Parathyroid adenoma (tissue), 2 donors: ENCODE measurements at regions not wholly inside any gene's neighbourhood (a gene's known extent, or its start where the extent isn't known, plus 50 kb on each side); places are given as distances from the start of the nearest gene placed in this dataset.

Source experiments
- H2AFZ ChIP-seq: fragments of 300-600 bp; sonication (generic); one replicate; pipeline ENCODE4 v1.7.0; 2017; ENCODE audit warnings: antibody characterized with exemption, mild to moderate bottlenecking
- H3K27ac ChIP-seq: fragments of 300-600 bp; sonication (generic); one replicate; pipeline ENCODE4 v1.7.0; 2017
- H3K27me3 ChIP-seq: fragments of 300-600 bp; sonication (generic); one replicate; pipeline ENCODE4 v1.7.0; 2017; ENCODE audit warnings: low read length; ENCODE audit not compliant: control insufficient read depth, insufficient read depth
- H3K36me3 ChIP-seq: fragments of 300-600 bp; sonication (generic); one replicate; pipeline ENCODE4 v1.7.0; 2017; ENCODE audit warnings: low read length; ENCODE audit not compliant: control insufficient read depth, insufficient read depth
- H3K4me1 ChIP-seq: fragments of 300-600 bp; sonication (generic); one replicate; pipeline ENCODE4 v1.7.0; 2017; ENCODE audit warnings: control low read depth
- H3K4me2 ChIP-seq: fragments of 300-600 bp; sonication (generic); one replicate; pipeline ENCODE4 v1.7.0; 2017; ENCODE audit warnings: low read length
- H3K4me3 ChIP-seq: fragments of 300-600 bp; sonication (generic); one replicate; pipeline ENCODE4 v1.7.0; 2017; ENCODE audit warnings: low read depth, low read length
- H3K79me2 ChIP-seq: fragments of 300-600 bp; sonication (generic); one replicate; pipeline ENCODE4 v1.7.0; 2017; ENCODE audit warnings: control low read depth
- H3K9ac ChIP-seq: fragments of 300-600 bp; sonication (generic); one replicate; pipeline ENCODE4 v1.7.0; 2017; ENCODE audit warnings: mild to moderate bottlenecking
- H3K9me3 ChIP-seq: fragments of 300-600 bp; sonication (generic); one replicate; pipeline ENCODE4 v1.7.0; 2017; ENCODE audit warnings: low read length; ENCODE audit not compliant: control insufficient read depth
- TF ChIP-seq, protein P1 (sequence below): fragments of 300-600 bp; sonication (generic); IDR thresholded peaks from one replicate; pipeline ENCODE4 v1.7.0; 2017; ENCODE audit warnings: antibody characterized with exemption, mild to moderate bottlenecking
- donor health status: primary hyperparathyroidism.

- Histone ChIP-seq H3K79me2 (no peaks in the 10 kb centered on the region), H3K4me1 (no peaks in the 10 kb centered on the region), H3K4me2 (no peak overlapping the region), H3K27me3 (no peaks in the 10 kb centered on the region), H3K4me3 (no peak overlapping the region), H3K36me3 (no peaks in the 10 kb centered on the region), H3K9me3 (no peaks in the 10 kb centered on the region), H3K27ac (no peak overlapping the region), H3K9ac (no peak overlapping the region), H2AFZ (no peak overlapping the region)
- TF ChIP-seq, protein P1, sequence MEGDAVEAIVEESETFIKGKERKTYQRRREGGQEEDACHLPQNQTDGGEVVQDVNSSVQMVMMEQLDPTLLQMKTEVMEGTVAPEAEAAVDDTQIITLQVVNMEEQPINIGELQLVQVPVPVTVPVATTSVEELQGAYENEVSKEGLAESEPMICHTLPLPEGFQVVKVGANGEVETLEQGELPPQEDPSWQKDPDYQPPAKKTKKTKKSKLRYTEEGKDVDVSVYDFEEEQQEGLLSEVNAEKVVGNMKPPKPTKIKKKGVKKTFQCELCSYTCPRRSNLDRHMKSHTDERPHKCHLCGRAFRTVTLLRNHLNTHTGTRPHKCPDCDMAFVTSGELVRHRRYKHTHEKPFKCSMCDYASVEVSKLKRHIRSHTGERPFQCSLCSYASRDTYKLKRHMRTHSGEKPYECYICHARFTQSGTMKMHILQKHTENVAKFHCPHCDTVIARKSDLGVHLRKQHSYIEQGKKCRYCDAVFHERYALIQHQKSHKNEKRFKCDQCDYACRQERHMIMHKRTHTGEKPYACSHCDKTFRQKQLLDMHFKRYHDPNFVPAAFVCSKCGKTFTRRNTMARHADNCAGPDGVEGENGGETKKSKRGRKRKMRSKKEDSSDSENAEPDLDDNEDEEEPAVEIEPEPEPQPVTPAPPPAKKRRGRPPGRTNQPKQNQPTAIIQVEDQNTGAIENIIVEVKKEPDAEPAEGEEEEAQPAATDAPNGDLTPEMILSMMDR: no peak
Observed at GRCh38 chr5:125704888-125705287, 718.3 kb upstream of the GRAMD2B start.

DNA sequence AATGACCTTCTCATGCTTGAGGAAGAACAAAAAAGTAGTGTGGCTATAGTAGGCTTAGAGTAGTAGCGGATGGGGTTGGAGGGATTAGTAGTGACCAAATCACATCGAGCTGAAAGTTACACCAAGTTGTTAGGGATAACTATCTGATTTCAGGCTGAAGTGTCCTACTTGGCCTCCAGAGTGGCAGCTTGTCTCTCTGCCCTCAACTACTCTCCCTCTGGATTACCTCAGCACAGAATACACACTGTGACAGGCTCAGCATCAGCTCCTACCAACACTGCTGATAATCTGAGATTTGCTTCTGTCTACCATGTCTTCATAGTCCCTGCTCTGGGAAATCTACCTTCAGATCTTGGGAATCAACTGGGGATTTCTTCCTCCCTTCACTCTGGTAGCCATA, 714.6 kb upstream of the GRAMD2B start:
- Histone ChIP-seq H3K36me3 (no peaks in the 10 kb centered on the region), H3K4me3 (no peak overlapping the region), H2AFZ (no peak overlapping the region), H3K27ac (no peak overlapping the region), H3K4me1 (no peaks in the 10 kb centered on the region), H3K9ac (no peak overlapping the region), H3K4me2 (no peak overlapping the region), H3K9me3 (no peaks in the 10 kb centered on the region), H3K79me2 (no peaks in the 10 kb centered on the region), H3K27me3 (no peaks in the 10 kb centered on the region)
- TF ChIP-seq, protein P1: no peak

DNA sequence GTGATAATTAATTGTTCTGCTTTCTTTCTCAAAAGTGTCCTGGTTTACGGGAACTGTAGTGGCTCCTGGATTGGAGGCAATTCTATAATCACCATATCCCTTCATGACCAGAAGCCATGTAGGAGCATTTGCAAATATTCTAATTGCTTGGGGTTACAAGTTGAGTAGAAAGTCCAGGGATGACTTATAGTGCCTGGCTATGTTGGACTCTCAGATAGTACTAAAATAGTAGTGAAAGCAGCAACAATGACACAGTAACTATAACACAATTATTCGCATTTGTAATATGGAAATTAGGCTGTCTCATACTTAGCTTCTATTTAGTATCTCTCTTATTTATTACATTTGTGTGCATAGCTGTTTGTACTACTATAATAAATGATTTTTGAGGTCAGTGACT, 712.5 kb upstream of the GRAMD2B start:
- Histone ChIP-seq H3K4me2 (no peak overlapping the region), H3K9me3 (no peaks in the 10 kb centered on the region), H3K79me2 (no peaks in the 10 kb centered on the region), H3K4me1 (no peaks in the 10 kb centered on the region), H3K36me3 (no peaks in the 10 kb centered on the region), H3K27ac (no peak overlapping the region), H3K4me3 (no peak overlapping the region), H2AFZ (no peak overlapping the region), H3K9ac (no peak overlapping the region), H3K27me3 (no peaks in the 10 kb centered on the region)
- TF ChIP-seq, protein P1: no peak

DNA sequence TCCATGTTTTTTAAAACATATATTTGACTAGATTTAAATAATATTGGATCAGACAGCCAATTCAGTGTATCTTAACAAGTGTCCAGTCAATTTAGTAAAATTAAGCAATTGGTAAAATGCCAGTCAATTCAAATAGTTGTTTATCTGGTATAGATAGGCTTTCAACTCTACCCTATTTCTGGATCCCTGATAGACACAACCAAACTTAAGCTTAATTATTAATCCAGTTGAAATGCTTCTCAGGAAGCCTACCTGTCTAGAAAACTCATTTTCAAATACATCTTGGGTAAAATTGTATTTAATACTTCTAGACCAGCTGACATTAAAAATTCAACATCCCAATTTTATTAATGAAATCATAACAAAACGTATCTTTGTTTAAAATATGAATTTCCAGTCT, 710.8 kb upstream of the GRAMD2B start:
- Histone ChIP-seq H3K4me3 (no peak overlapping the region), H3K4me2 (no peak overlapping the region), H3K27ac (no peak overlapping the region), H3K9me3 (no peaks in the 10 kb centered on the region), H2AFZ (no peak overlapping the region), H3K27me3 (no peaks in the 10 kb centered on the region), H3K4me1 (no peaks in the 10 kb centered on the region), H3K36me3 (no peaks in the 10 kb centered on the region), H3K79me2 (no peaks in the 10 kb centered on the region), H3K9ac (no peak overlapping the region)
- TF ChIP-seq, protein P1: no peak

DNA sequence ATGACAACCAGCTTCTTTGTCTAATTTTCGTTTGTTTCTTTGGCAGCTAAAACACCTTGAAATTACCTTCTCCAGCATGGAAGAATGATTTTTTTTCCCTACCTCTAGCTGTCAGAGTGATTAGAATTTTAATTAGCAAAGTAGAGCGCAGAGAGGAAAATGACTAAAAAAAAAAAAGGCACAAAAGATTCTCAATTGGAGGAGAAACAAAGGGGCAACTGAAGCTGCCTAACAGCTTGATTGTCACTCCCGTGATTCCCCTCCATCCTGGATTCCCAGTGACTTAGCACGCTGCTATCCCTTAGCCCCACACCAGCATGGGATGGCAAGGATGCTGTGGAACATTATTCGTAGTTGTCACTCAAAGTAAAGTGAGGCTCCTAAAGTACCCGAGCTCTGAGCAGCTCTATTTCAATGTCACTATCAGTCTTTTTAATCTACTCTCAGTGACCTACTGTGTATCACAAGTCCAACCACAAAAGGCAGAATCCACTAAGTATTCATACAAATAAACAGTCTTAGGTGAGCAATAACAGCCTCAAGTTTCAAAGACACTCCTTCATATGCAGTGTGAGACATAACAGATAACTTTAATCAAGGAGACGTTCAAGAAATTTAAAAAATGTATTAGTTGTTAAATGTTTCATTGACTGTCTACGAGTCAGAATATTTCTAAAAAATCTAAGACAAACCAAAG, 710.0 kb upstream of the GRAMD2B start:
- no peaks in the 10 kb centered on the region for H3K9me3 ChIP-seq
- no peak overlapping the region for H3K4me3 ChIP-seq
- H2AFZ ChIP-seq: no peak overlapping the region
- H3K9ac ChIP-seq: no peak overlapping the region
- H3K79me2 ChIP-seq: no peaks in the 10 kb centered on the region
- H3K27ac ChIP-seq: no peak overlapping the region
- H3K4me2 ChIP-seq: no peak overlapping the region
- H3K36me3 ChIP-seq: no peaks in the 10 kb centered on the region
- TF ChIP-seq, protein P1: no peak
- H3K4me1 ChIP-seq: no peaks in the 10 kb centered on the region
- H3K27me3 ChIP-seq: no peaks in the 10 kb centered on the region
